ENCODE measurements at regions not wholly inside any gene's neighbourhood (a gene's known extent, or its start where the extent isn't known, plus 50 kb on each side); places are given as distances from the start of the nearest gene placed in this dataset.

- no peak for TF ChIP-seq CTCF (conservative IDR thresholded peaks at IDR 0.05; ENCODE audit: low read depth, low read length)
- TF ChIP-seq EZH2 (IDR thresholded peaks at IDR 0.05; ENCODE audit: borderline replicate concordance, low read depth, low read length, poor library complexity, severe bottlenecking), result no peak
These were observed 124.2 kb upstream of the KCNIP4 start for GRCh38 chr4:22072726-22073125.
